ENCODE measurements at regions not wholly inside any gene's neighbourhood (a gene's known extent, or its start where the extent isn't known, plus 50 kb on each side); places are given as distances from the start of the nearest gene placed in this dataset.

- Histone ChIP-seq H2AFZ (ENCODE audit: low read length) (no peak overlapping the region), H2BK12ac (ENCODE audit: low read length) (no peak overlapping the region), H2BK15ac (ENCODE audit: low read length) (no peak overlapping the region), H2BK120ac (ENCODE audit: low read depth, low read length) (no peak overlapping the region), H4K91ac (ENCODE audit: low read depth, low read length, poor library complexity) (no peak overlapping the region), H2AK5ac (ENCODE audit: low read depth, low read length) (no peak overlapping the region), H3K4ac (ENCODE audit: low read length) (no peak overlapping the region), H3K36me3 (replicated peaks in 1 of 2; ENCODE audit: control insufficient read depth in 2 of 2, insufficient read depth in 2 of 2, low read length in 2 of 2) (no peaks in the 10 kb centered on the region), H2BK5ac (ENCODE audit: low read length) (no peak overlapping the region), H3K27ac (replicated peaks; ENCODE audit: low read length) (no peak overlapping the region), H3K23ac (ENCODE audit: low read depth, low read length, poor library complexity) (no peak overlapping the region), H3K4me2 (ENCODE audit: insufficient read depth, low read length, poor library complexity, severe bottlenecking) (no peak overlapping the region), H3K27me3 (ENCODE audit: control insufficient read depth in 3 of 3, insufficient read depth in 3 of 3, low read depth in 1 of 3, low read length in 3 of 3) (no peaks in the 10 kb centered on the region), H3K14ac (ENCODE audit: low read length) (no peak overlapping the region), H3K9me3 (replicated peaks in 1 of 2; ENCODE audit: control insufficient read depth in 2 of 2, insufficient read depth in 1 of 2, low read depth in 1 of 2, low read length in 2 of 2) (peaks cover 0 to 3% of the 10 kb centered on the region in 2 donors), H3K4me3 (ENCODE audit: low read length in 2 of 2) (no peak overlapping the region), H3K18ac (ENCODE audit: low read length) (no peak overlapping the region), H4K8ac (ENCODE audit: low read depth, low read length) (no peak overlapping the region), H3K79me1 (ENCODE audit: low read depth, low read length) (no peaks in the 10 kb centered on the region), H3K9ac (ENCODE audit: low read depth, low read length, poor library complexity) (no peak overlapping the region), H3K4me1 (ENCODE audit: control insufficient read depth in 2 of 2, insufficient read depth in 1 of 2, low read depth in 1 of 2, low read length in 2 of 2) (no peaks in the 10 kb centered on the region)
- no peak for DNase-seq (ENCODE audit: low spot score)
- 100% methylated on average over 1 of the region's 2 CpGs; no CpG with 5 or more reads in 1 of the 2 donors for WGBS, 2 donors (ENCODE audit: extremely low coverage in 2 of 2, insufficient read length in 2 of 2, insufficient replicate concordance in 1 of 2)
Observed at GRCh38 chr13:104450006-104450405, 1383.8 kb upstream of the SLC10A2 start.

GRCh38 chr13:104447348-104447747, 1381.1 kb upstream of the SLC10A2 start:
- no peak overlapping the region for H2BK120ac ChIP-seq (ENCODE audit: low read depth, low read length)
- no peak overlapping the region for H3K23ac ChIP-seq (ENCODE audit: low read depth, low read length, poor library complexity)
- H3K9me3 ChIP-seq (replicated peaks in 1 of 2; ENCODE audit: control insufficient read depth in 2 of 2, insufficient read depth in 1 of 2, low read depth in 1 of 2, low read length in 2 of 2), result peaks cover 0 to 3% of the 10 kb centered on the region in 2 donors
- no CpG with 5 or more reads among the region's 6 CpGs for WGBS, 2 donors (ENCODE audit: extremely low coverage in 2 of 2, insufficient read length in 2 of 2, insufficient replicate concordance in 1 of 2)
- H3K18ac ChIP-seq (ENCODE audit: low read length), result no peak overlapping the region
- H3K4ac ChIP-seq (ENCODE audit: low read length), result no peak overlapping the region
- H4K8ac ChIP-seq (ENCODE audit: low read depth, low read length), result no peak overlapping the region
- no peak overlapping the region for H3K27ac ChIP-seq (replicated peaks; ENCODE audit: low read length)
- no peaks in the 10 kb centered on the region for H3K36me3 ChIP-seq (replicated peaks in 1 of 2; ENCODE audit: control insufficient read depth in 2 of 2, insufficient read depth in 2 of 2, low read length in 2 of 2)
- no peak for DNase-seq (ENCODE audit: low spot score)
- no peaks in the 10 kb centered on the region for H3K79me1 ChIP-seq (ENCODE audit: low read depth, low read length)
- H2AFZ ChIP-seq (ENCODE audit: low read length), result no peak overlapping the region
- H3K27me3 ChIP-seq (ENCODE audit: control insufficient read depth in 3 of 3, insufficient read depth in 3 of 3, low read depth in 1 of 3, low read length in 3 of 3), result no peaks in the 10 kb centered on the region
- no peak overlapping the region for H2AK5ac ChIP-seq (ENCODE audit: low read depth, low read length)
- H3K9ac ChIP-seq (ENCODE audit: low read depth, low read length, poor library complexity), result no peak overlapping the region
- no peak overlapping the region for H3K14ac ChIP-seq (ENCODE audit: low read length)
- H4K91ac ChIP-seq (ENCODE audit: low read depth, low read length, poor library complexity), result no peak overlapping the region
- H3K4me2 ChIP-seq (ENCODE audit: insufficient read depth, low read length, poor library complexity, severe bottlenecking), result no peak overlapping the region
- no peak overlapping the region for H2BK15ac ChIP-seq (ENCODE audit: low read length)
- no peak overlapping the region for H2BK12ac ChIP-seq (ENCODE audit: low read length)
- no peaks in the 10 kb centered on the region for H3K4me1 ChIP-seq (ENCODE audit: control insufficient read depth in 2 of 2, insufficient read depth in 1 of 2, low read depth in 1 of 2, low read length in 2 of 2)
- H2BK5ac ChIP-seq (ENCODE audit: low read length), result no peak overlapping the region
- no peak overlapping the region for H3K4me3 ChIP-seq (ENCODE audit: low read length in 2 of 2)

DNA sequence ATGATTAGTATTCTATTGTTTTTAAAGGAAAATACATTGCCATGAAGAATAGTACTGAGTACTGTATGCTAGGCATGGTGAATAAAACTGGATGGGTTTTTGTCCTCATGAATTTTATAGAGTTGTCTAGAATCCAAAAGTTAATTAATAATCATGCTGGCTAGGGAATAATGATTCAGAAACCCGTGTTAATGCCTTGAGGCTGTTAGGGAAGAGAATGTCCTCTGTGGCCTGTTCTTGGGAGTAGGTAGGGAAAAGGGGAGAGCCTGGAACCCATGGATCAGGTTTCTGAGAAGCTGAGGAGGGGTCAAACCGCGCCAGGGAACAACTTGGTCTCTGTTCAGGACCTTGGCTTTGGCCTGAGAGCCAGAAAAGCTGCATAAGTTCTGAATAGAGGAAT, 1376.3 kb upstream of the SLC10A2 start:
- Histone ChIP-seq H3K27me3 (ENCODE audit: control insufficient read depth in 3 of 3, insufficient read depth in 3 of 3, low read depth in 1 of 3, low read length in 3 of 3) (no peaks in the 10 kb centered on the region), H2BK15ac (ENCODE audit: low read length) (no peak overlapping the region), H3K4me2 (ENCODE audit: insufficient read depth, low read length, poor library complexity, severe bottlenecking) (no peak overlapping the region), H3K79me1 (ENCODE audit: low read depth, low read length) (no peaks in the 10 kb centered on the region), H3K4ac (ENCODE audit: low read length) (no peak overlapping the region), H2AFZ (ENCODE audit: low read length) (no peak overlapping the region), H3K14ac (ENCODE audit: low read length) (no peak overlapping the region), H3K4me3 (ENCODE audit: low read length in 2 of 2) (no peak overlapping the region), H3K36me3 (replicated peaks in 1 of 2; ENCODE audit: control insufficient read depth in 2 of 2, insufficient read depth in 2 of 2, low read length in 2 of 2) (no peaks in the 10 kb centered on the region), H2BK120ac (ENCODE audit: low read depth, low read length) (no peak overlapping the region), H2AK5ac (ENCODE audit: low read depth, low read length) (no peak overlapping the region), H3K27ac (replicated peaks; ENCODE audit: low read length) (no peak overlapping the region), H3K18ac (ENCODE audit: low read length) (no peak overlapping the region), H3K9me3 (replicated peaks in 1 of 2; ENCODE audit: control insufficient read depth in 2 of 2, insufficient read depth in 1 of 2, low read depth in 1 of 2, low read length in 2 of 2) (no peaks in the 10 kb centered on the region), H4K91ac (ENCODE audit: low read depth, low read length, poor library complexity) (no peak overlapping the region), H4K8ac (ENCODE audit: low read depth, low read length) (no peak overlapping the region), H3K9ac (ENCODE audit: low read depth, low read length, poor library complexity) (no peak overlapping the region), H2BK5ac (ENCODE audit: low read length) (no peak overlapping the region), H3K23ac (ENCODE audit: low read depth, low read length, poor library complexity) (no peak overlapping the region), H2BK12ac (ENCODE audit: low read length) (no peak overlapping the region), H3K4me1 (ENCODE audit: control insufficient read depth in 2 of 2, insufficient read depth in 1 of 2, low read depth in 1 of 2, low read length in 2 of 2) (no peaks in the 10 kb centered on the region)
- WGBS, 2 donors (ENCODE audit: extremely low coverage in 2 of 2, insufficient read length in 2 of 2, insufficient replicate concordance in 1 of 2), result no CpG with 5 or more reads among the region's 3 CpGs
- DNase-seq (ENCODE audit: low spot score), result no peak

- H3K36me3 ChIP-seq (replicated peaks in 1 of 2; ENCODE audit: control insufficient read depth in 2 of 2, insufficient read depth in 2 of 2, low read length in 2 of 2), result no peaks in the 10 kb centered on the region
- no peak for DNase-seq (ENCODE audit: low spot score)
- no peak overlapping the region for H4K91ac ChIP-seq (ENCODE audit: low read depth, low read length, poor library complexity)
- H3K9ac ChIP-seq (ENCODE audit: low read depth, low read length, poor library complexity), result no peak overlapping the region
- no peak overlapping the region for H3K4me3 ChIP-seq (ENCODE audit: low read length in 2 of 2)
- no peak overlapping the region for H2BK12ac ChIP-seq (ENCODE audit: low read length)
- no peak overlapping the region for H2BK5ac ChIP-seq (ENCODE audit: low read length)
- no peak overlapping the region for H3K18ac ChIP-seq (ENCODE audit: low read length)
- no peaks in the 10 kb centered on the region for H3K9me3 ChIP-seq (replicated peaks in 1 of 2; ENCODE audit: control insufficient read depth in 2 of 2, insufficient read depth in 1 of 2, low read depth in 1 of 2, low read length in 2 of 2)
- no peak overlapping the region for H3K27ac ChIP-seq (replicated peaks; ENCODE audit: low read length)
- no peak overlapping the region for H3K4me2 ChIP-seq (ENCODE audit: insufficient read depth, low read length, poor library complexity, severe bottlenecking)
- no peaks in the 10 kb centered on the region for H3K79me1 ChIP-seq (ENCODE audit: low read depth, low read length)
- no peak overlapping the region for H2AK5ac ChIP-seq (ENCODE audit: low read depth, low read length)
- H3K14ac ChIP-seq (ENCODE audit: low read length), result no peak overlapping the region
- no peak overlapping the region for H2BK15ac ChIP-seq (ENCODE audit: low read length)
- no peak overlapping the region for H3K4ac ChIP-seq (ENCODE audit: low read length)
- no peaks in the 10 kb centered on the region for H3K4me1 ChIP-seq (ENCODE audit: control insufficient read depth in 2 of 2, insufficient read depth in 1 of 2, low read depth in 1 of 2, low read length in 2 of 2)
- no peak overlapping the region for H2BK120ac ChIP-seq (ENCODE audit: low read depth, low read length)
- no peak overlapping the region for H4K8ac ChIP-seq (ENCODE audit: low read depth, low read length)
- H3K27me3 ChIP-seq (ENCODE audit: control insufficient read depth in 3 of 3, insufficient read depth in 3 of 3, low read depth in 1 of 3, low read length in 3 of 3), result no peaks in the 10 kb centered on the region
- no peak overlapping the region for H2AFZ ChIP-seq (ENCODE audit: low read length)
- H3K23ac ChIP-seq (ENCODE audit: low read depth, low read length, poor library complexity), result no peak overlapping the region
- WGBS, 2 donors (ENCODE audit: extremely low coverage in 2 of 2, insufficient read length in 2 of 2, insufficient replicate concordance in 1 of 2), result no CpG with 5 or more reads among the region's 2 CpGs
Observed at GRCh38 chr13:104436555-104436954, 1370.3 kb upstream of the SLC10A2 start.

Data from neuronal stem cell (in vitro differentiated cells).